ENCODE measurements at regions not wholly inside any gene's neighbourhood (a gene's known extent, or its start where the extent isn't known, plus 50 kb on each side); places are given as distances from the start of the nearest gene placed in this dataset.
A peak's percentile ranks its signal among the peaks of the same experiment; 100 is the strongest.

- DNase-seq: no peak
Observed at GRCh38 chr16:20259541-20259940, 67.8 kb downstream of the GP2 start.

DNA sequence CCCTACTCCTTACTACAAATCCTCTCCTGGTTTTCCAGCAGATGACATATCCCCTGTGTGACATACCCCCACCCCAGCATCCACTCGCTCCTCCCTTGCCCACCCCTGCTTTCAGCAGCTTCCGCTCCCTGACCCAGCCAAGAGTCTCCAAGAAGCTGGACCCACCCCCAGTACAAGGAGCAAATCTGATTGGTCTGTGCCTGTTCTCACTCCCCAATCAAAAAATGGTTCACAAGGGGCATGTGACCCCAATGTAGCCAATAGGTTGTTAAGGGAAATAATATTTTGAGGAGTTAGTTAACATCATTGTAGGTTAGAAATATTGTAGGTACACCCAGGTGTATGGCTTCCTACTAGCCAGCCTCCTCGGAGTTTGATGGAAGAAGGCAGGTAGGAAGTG, 70.1 kb downstream of the GP2 start:
- no peak for DNase-seq

DNA sequence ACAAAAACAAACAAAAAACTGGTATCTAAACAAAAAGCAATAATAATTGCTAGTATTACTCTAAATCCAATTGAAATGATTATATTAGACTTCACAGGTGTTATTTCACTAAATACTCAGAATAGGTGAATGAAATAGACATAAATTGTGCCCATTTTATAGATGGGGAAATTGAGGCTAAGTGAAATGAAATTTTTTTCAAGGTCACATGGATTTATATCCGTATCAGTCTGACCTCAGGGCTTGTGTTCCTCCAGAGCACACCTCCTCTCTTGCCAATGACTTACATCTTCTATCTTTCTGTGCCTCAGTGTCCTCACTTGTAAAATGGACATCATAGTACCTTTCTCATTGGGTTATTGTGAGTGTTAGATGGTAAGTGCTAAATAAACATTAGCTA, 72.3 kb downstream of the GP2 start:
- DNase-seq: no peak

- DNase-seq: no peak
Observed at GRCh38 chr16:20253825-20254224, 73.5 kb downstream of the GP2 start.

GRCh38 chr16:20249211-20249610, 78.1 kb downstream of the GP2 start:
- DNase-seq: no peak

- DNase-seq: no peak
Observed at GRCh38 chr16:20247076-20247475, 80.2 kb downstream of the GP2 start.

DNA sequence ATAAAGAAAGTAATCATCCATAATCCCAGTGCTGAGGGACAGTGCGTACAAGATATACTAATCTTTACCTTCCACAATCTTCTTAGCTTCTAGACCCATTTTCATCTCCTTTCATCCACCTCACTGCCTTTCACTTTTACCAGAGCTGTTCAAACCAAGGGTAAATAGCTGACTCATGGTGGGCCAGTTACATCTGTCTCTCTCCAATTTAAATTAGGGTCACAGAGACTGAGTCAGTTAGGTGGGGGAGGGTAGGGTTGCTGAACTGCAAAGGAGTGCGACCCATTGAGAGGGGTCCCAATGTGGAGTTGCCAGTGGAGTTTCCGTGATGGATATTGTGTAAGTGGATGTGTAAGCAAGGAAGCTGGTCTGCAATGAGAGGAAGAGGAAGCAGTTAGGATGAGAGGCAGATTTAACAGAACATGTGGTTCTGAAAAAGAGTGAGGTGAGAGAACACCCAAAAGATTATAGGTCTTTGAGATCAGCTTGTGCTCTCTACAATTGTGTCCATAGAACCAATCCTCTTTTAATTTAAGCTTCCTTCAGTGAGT, 83.5 kb downstream of the GP2 start:
- DNase-seq: no peak

GRCh38 chr16:20242568-20243255, 84.6 kb downstream of the GP2 start:
- no peak for DNase-seq

DNA sequence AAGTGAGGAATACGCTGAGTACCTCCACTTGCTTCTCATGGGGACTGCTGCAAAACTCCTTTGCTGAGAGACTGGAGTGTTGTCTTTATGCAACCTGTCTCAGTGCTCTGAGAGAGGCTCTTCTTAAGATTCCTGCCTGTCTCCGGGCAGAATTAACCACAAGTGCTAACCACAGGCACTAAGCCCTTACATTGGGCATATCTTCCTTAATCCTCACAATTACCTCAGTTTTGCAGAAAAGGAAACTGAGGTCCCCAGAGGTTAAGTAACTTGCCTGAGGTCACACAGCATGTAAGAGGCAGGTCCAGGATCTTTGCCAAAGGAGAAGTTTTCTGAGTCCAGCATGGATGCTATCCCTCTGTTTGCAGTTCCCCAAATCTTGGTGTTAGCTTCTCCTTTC, 86.0 kb downstream of the GP2 start:
- DNase-seq: no peak

- DNase-seq: no peak
Observed at GRCh38 chr16:20236579-20237289, 90.6 kb downstream of the GP2 start.

GRCh38 chr16:20225228-20225733, 102.0 kb downstream of the GP2 start:
- no peak for DNase-seq

DNA sequence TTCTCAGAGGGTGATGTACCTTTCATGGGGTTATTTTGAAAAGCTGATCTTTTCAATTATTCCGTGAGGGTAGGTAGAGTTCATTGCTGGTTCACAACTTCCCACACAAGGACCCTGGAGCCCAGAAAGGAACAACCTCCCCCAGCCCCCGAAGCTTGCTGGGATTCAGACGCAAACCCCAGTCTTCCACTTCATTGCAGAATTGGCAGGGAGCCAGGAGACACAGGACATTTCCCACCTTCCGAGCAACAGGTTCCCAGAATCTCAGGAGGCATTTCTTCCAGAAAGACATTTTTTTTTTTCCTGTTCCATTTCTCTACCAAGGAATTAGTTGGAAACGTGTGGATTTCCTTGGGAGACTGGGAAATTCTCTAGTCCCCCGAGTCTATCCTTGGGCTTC, 106.1 kb downstream of the GP2 start:
- no peak for DNase-seq

DNA sequence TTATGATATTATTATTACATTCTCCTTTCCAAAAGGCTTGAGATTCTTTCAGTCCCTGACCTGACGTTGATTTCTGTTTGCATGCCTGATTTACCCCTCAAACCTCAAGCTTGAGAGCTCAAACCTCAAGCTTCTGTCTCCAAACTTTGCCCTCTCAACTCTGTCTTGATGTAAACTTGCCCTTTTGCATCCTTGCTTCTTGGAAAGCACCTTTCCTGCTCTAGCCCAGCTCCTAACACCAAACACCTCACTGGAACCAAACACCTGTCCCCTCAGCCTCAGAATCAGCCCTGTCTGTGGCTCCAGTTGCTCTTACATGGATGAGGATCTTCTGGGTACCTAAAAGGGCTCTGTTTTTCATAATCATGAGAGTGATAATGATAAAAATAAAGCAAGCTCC, 109.2 kb downstream of the GP2 start:
- DNase-seq: no peak

DNA sequence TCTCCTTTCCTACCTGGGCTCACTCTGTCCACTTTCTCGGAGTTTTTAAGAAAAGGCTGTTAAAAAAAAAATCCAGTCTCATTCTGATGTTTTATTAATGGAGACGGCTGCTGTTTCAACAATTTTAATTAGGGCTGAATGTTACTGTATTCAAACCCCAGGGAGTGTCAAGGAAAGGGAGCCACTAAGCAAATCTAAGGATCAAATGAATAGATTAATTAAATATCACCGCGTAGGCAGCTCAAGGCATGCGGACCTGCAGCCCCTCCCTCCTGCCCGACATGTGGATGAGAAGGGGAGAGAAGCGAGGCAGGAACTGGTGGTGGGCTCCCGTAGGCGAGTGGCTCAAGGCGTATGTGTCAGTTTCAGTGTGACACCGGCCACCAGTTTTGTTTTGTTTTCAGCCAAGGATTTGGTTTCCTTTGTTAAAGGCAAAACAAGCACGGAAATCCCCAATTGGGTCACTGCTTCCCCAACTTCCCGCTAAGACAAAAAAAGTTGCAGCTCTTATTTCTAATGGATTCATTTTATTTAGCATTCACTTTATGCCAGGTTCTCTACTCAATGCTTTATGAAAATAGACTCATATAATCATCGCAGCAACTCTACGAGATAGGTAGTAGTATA, 110.6 kb downstream of the GP2 start:
- no peak for DNase-seq

DNA sequence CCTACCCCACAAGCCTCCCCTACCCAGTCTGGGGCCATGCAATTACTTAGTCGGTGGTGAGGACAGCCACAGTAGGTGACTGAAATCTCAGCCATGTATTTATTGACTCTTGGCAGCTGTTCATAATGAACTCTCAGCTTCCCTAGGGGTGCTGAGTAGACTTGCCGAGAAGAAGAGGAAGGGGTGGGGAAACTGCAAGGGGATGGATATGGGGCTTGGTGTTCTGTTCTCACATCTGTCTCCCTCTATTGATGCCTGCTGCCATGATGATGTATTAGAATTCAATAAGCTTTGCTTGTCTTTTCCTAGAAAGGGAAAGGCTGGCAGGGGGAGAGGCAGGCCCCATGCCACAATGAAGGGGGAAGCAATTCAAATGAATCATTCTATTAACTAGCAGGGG, 112.9 kb downstream of the GP2 start:
- no peak for DNase-seq

DNA sequence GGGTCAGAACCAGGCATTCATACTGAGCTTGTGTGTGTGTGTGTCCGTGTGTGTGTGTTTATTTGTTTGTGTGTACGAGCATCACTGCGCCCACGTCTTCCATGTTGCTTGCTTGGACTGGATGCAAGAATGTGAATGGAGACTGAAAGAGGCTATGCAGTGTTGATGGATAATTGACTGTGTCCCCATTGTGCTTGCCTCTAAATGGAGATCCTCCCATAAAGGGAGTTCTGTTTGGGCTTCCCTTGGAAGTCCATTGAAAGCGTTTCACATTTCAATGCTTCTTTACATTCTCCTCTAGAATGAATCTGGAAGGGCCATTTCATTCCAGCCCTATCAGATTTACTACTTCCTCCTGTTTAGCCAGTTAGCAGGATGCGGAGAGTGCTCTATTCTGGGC, 124.0 kb downstream of the GP2 start:
- DNase-seq: no peak

DNA sequence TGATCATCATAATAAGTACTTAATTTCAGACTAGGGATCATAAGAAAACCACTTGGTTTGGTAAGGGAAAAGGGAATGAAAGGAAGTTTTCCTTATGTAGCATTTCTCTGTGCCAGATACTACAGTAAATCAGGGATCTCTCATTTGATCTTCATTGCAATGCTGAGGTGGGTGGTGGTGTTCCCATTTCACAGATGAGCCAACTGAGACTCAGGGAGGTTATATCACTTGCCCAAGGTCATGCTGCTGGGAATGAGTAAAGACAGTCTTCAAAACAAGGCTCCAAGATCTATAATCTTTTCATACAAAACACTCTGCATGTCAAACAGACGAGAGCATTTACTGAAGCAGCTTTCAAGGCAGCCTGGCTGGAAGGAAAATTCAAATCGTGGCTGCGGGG, 124.6 kb downstream of the GP2 start:
- no peak for DNase-seq

DNA sequence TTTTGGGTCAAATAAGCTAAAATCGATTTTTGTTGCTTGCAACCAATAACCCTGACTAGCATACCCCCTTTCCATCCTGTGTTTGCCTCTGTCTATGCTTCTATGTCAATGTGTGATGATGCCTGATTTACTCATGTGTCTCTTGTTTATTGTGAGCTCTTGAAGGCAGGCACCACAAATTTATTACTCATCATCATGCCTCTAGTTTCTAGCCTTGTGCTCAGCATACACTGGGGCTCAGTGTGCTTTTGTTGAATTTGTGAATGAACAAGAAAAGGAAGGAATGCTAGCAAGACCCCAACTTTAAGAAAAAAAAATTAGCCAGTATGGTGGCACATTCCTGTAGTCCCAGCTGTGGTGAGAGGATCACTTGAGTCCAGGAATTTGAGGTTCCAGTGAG, 119.1 kb upstream of the GPR139 start:
- DNase-seq: no peak

- no peak for DNase-seq
Observed at GRCh38 chr16:20191566-20191965, 117.9 kb upstream of the GPR139 start.

- no peak for DNase-seq
Observed at GRCh38 chr16:20181949-20182348, 108.3 kb upstream of the GPR139 start.

DNA sequence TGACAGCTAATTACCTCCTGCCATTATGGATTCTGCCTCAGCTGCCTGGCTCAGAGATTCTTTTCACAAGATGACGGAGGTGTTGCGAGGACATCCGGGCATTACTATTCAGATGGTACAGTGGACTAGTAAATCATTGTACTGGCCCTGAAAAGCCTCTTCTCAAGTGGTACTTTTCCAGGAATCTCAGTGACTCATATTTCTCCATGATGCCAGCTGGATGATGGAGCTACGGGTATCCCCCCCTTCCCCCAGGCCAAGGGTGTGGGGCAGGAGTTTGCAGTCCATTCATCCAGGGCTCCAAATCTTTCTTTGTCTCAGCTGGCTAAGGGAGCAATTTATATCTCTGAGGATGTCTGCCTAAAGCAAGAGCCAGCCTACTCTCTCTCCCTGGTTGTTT, 107.7 kb upstream of the GPR139 start:
- DNase-seq: peak; percentile 23

DNA sequence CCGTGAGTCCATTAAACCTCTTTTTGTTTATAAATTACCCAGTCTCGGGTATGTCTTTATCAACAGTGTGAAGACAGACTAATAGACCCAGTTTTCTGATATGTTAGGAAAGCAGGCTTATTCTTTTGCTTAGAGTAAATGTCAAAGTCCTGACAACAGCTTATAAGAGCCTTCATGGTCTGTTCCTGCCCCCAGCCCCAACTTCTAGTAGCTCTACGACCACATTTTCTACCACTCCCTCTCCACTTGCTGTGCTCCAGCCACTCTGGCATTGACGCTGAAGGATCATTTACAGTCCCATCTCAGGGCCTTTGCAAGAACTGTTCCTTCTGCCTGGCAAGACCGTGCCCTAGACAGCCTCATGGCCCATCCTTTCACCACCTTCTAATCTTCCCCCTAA, 104.6 kb upstream of the GPR139 start:
- DNase-seq: no peak

- DNase-seq: no peak
Observed at GRCh38 chr16:20175358-20175757, 101.7 kb upstream of the GPR139 start.

- no peak for DNase-seq
Observed at GRCh38 chr16:20167323-20167722, 93.6 kb upstream of the GPR139 start.

Data from NCI-H2029 treated with DMSO at 0.1 percent for 48 hours (cell line).